GOT3 (cell line): ENCODE measurements at regions not wholly inside any gene's neighbourhood (a gene's known extent, or its start where the extent isn't known, plus 50 kb on each side); places are given as distances from the start of the nearest gene placed in this dataset.

ENCODE experiments used
- DNase-seq: peaks from one replicate; lab custom pipeline; 2025; ENCODE audit warnings: mixed read lengths; lab: John Stamatoyannopoulos, UW

DNA sequence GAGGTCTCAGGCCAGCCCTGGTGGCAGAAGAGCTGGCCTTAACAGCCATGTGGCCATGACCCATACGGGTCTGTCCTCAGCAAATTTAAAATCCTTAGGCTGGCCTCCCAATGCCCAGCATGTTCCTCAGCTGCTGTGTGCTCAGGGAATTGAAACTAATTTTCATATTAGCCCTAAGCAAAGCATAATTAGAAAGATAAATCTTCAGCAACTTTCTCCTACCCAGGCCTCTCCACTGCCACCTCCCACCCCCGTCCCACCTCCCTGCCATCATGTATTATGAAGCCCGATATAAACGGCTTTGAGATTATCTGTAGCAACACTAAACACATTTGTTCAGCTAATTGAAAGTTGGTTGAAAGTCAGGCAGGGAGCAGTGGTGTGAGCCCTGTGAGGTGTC lies 178.8 kb upstream of the NTM start:
- DNase-seq = no peak

DNA sequence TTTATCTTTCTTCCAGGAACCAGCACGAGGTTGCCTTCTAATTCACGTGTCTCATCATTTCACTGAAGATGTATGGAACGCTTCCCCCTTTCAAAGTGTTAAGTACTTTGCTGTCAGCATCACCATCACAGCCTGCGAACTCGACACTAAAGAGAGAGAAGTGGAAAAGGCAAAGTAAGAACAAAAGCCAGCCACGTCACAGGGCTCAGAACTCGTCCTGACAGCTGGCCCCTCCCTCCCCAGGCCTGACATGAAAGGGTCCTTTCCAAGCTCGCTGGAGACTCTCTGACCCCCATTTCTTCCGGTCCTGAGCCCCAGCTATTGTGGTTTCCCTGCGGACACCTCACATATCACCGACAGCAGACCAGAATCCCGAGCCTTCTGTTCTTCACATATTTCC lies 177.8 kb upstream of the NTM start:
- DNase-seq = no peak

DNA sequence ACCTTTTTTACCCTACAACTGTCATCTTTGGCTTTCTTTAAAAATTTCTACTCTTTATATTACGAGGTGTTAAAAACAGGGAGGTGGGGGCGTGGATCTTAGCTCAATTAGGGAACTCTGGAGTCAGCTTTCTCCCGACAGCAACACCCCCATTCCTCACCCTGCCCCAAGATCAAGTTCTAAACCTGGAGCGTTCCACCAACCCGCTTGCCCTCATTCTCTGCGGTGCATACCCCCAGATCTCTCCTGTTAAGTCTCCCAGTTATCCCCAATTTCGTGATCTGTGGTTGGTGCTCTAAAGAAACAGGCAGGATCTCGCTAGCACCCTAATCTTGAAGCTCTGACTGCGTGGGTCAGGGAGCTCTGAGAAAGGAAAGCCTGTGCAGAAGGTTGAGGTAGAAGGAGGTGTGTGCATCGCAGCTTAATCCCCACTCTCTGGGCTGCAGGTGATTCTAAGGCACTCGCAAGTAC lies 177.3 kb upstream of the NTM start:
- DNase-seq = no peak

DNA sequence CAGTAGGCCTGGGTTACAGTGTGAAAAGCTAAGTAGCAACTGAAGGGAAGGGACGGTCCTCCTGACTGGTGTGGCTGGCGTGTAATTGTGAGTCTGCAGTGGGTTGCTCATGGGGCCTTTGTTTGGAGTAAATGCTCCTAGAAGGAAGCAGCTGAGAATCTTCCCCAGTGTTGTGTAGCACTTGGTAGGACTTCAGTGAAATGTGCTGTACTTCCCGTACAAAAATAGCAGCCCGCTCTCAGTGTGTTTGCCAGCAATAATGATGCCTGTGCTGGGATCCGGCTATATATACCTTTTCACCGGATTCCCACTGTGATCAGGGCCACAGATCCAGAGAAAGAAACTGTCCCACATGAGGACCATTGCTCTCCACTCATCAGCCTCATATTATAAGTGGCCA lies 175.7 kb upstream of the NTM start:
- DNase-seq = no peak

DNA sequence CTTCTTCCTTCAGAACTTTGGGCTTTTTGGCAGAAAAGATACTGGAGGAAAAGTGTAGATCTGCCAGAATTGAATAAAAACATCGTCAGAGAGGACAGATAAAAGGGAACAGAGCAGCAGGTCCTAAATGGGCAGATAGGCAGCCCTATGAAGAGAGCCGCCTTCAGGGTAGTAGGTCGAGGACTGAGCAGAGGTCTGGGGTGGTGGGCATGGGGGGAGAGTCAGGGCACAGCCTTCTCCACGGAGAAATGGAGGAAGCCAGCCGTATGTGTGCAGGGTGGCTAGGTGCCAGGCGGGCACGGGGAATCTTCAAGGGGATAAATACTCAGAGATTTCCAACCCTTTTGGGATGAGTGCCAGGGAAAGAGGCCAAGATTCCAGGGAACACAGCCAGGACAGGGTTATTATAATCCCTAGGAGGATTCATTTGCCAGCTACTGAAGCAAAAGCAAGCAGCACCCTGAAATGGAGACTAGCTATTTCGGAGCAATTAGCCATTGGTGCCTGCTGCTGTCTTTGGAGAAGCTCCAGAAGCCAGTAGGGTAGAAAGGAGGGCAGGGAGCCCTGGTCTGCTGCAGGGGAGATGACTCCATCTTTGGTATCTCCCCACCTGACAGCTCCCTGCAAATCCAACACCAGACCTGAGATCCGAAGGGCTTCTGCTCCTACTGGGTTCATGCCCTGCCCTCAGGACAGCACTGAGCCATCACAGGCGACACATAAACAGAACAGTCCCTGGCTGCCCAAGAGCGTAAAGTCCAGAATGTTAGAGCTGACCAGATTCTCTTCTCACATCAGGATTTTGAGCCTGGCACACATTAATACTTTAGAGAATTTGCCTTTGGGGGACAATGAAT lies 174.5 kb upstream of the NTM start:
- DNase-seq = no peak

DNA sequence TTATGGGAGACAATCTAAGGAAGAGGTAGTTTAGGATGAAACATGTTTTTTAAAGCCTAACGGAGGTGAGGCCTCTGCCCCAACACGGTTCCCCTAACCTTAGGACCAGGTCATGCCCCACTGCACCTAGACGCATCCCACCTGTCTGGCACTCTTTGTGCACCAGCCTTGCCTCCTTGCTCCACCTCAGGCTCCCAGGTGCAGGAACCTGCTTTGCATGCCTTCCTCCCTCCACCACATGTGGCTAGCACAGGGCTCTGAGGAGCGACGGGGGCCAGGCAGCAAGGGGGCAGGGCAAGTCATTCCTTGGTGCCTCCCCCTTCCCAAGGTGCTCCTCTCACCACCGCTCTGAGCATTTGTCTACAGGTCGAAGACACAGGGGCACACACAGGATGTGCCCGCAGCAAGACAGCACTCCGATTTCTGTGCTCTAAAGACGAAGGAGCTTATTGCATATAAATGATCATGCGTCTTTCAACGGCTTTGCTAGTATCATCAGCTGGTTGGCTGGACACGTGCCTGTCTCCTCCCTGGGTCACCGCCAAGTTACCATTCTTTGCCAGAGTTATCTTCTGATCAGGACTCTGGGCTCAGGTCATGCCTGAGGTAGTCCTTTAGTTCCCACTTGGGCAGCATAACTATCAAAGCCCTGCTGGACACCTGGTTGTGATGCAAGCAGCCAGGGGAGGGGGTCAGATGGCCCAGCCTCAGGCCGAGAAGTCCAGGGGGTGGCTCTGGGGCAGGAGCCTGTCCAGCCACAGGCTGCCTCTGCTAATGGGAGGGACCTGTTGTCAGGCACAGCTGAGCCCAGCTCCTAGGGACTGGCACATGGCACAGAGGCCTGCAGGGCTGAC lies 172.0 kb upstream of the NTM start:
- no peak for DNase-seq

DNA sequence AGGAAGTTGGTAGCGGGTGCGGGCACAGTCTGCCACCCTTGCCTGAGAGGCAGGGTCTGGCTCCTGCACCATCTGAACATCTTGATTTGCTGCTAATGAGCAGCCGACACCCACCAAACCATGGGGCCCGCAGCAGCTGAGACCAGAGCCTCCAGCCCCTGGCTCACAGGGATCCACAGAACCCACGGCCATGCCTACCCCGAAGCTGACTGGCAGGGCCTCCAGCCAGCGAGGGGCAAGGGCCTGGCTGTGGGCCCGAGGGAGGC lies 171.5 kb upstream of the NTM start:
- no peak for DNase-seq

DNA sequence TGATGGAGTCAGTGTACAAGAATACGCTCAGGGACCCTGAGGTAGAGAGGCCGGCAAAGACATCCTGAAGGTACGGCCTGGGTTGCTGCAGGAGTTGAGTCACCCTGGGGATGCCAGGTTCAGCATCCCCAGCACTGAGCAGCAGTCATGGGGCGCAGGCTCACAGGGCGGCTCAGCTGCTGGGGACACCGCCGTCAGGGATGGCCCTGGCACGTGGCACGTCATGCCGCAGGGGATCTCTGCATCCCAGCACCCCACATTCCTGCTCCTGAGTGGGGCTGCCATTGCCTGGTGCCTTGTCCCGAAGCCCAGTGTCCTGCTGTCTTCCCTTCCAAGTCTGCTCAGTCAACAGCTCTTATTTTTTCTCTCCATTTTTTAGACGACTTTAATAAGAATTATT lies 168.7 kb upstream of the NTM start:
- no peak for DNase-seq

DNA sequence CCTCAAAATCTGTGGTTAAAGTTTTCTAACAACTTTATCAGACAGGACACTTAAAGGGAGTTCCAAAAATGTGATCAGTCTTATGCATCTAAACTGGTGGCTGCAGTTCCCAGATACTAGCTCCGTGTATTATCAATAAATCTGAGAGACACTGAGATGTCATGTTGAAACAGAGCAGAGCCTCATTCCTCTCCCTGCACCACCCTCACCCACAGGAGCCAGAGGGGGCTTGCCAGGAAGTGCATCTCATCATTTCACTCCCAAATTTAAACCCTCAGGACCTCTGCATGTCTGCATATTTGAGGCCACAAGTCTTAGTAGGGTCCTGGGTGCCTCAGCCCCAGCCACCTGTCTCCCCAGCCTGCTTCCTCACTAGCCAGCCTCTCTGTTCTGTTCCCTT lies 167.4 kb upstream of the NTM start:
- DNase-seq = no peak

DNA sequence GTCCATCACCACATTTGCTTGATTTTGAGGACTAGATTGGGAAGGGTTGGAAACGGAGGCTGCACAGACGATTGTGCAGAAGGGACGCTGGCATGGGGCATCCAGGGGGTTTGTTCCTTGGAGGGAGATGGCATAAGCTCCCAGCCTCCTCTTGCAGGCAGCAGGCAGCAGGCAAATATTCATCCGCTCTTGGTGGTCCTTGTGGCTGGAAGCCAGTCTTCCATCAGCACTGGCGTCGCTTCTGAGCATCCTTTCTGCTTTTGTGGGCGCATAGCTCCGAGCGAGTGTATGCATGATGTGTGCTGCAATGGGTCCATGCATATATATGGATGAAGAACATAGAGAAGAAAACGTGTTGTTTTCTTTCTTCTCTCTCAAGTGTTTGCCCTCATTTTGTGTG lies 166.1 kb upstream of the NTM start:
- DNase-seq = no peak

DNA sequence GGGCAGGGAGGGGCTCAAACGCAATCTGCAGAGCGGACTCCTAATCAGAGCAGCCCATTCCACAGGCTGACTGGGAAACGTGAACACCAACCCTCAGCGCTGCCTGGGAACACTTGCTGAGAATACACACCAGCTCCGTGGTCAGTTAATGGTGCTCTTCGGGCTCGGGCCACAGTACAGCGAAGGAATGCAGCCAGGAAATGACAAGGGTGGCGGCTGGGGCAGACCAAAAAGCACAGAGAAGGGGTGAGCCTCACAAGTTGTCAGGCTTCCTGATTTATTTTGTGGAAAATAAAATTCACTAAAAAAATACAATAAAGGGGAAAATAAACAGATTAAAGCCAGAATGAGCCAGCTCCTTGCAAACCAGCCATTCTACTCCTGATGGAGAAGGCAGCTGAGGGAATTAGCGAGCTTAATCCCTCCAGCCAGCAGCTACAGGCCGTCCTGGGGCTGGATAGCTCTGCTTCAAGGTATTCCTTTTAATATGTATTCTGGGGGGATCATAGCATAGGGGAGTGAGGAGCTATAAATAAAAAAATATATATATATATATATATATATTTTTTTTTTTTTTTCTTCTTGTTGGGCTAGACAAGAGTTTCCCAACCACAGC lies 165.5 kb upstream of the NTM start:
- DNase-seq = no peak

DNA sequence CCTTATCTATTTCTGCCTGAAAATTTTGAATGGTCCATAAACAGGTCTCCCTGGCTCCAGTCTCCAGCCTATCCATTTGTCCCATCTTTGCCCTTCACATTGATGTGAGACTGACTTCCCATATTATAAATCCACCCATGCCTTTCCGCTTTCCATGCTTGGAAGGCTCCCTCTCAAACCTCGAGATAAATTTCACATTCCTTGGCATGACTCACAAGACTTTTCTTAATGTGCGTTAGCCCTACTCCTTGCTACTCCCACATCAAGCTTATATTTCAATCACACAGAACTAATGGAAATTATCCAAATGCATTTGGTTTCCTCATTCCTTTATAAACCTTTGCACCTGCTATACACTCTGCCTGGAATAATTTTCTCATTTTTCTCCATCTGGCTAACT lies 163.7 kb upstream of the NTM start:
- DNase-seq = no peak

DNA sequence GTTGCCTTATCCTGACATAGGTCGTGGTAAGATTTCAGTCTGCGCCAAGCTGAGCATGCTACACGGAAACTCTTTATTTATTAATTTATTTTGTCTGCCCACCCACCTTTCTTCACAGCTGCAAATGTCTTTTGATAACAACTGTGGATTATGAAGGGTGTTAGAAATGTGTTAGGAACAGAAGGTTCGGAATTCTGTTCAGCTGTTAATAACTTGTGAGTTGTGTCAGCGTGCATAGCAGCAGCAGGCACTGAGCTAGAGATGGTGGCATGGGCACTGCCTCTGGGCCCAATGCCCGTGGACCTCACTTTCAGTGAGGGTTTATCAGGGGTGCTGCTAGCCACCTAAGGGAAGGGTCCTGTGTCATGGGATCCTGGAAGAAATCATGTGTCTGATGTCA lies 162.5 kb upstream of the NTM start:
- DNase-seq = no peak

DNA sequence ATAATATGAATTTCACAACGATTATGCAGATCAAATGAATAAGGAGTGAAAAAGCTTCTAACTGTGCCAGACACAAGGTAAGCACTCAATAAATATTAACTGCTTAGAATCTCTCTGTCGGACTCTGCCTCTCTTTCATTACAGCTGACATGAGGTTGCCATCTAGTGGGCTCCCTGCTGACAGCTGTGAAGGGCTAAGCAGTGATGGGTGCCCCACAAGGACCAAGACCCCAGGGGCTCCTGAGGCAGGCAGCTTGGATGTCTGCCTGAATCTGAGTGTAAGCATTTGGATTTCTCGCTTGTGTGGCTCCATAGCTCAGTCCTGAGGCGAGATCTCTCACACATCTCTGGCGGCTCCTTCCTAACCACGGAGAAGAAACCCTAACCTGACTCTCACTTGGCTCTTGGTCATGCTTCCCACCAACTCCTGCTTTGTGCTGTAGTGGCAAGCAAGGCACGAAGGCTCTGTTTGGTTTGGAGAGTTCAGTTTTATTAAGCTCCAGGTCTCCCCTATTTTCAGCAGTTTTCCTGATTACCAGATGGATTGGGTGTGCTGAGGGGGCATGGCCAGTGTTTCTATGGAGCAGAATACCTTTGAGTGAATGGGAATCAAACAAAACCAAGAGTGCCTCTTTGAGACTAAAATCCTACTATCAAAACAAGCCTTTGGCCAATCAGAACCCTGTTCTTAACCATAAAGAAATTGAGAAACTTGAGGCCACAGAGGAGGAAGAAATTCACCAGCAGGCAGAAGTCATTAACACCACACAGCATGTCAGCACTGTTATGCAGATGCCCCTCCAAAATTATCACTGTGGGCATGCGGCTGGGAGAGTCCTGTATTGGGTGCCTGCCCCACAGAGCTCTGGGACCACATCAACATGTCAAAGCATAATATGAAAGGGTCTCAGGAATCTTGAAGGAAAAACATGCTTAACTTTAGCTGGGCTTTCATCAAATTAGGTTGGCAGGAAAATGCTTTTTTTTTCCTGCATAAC lies 152.8 kb upstream of the NTM start:
- no peak for DNase-seq

DNA sequence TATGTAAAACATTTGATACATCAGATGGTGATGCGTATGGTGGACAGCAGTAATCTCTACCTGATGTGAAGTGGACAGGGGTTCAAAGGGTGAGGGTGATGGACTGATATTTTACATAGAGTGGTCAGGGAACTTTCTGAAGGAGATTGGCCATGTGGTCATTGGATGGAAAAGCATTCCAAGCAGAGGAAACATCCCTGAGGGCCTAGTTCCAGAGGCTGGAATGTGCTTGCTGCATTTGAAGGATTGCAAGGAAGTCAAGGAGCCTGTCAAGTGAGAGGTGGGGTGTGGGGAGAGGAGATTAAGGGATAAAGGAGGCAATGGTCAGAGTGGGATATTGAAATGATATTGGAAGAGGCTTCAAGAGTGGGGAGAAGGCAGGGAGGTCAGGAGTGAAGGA lies 151.9 kb upstream of the NTM start:
- DNase-seq = no peak

DNA sequence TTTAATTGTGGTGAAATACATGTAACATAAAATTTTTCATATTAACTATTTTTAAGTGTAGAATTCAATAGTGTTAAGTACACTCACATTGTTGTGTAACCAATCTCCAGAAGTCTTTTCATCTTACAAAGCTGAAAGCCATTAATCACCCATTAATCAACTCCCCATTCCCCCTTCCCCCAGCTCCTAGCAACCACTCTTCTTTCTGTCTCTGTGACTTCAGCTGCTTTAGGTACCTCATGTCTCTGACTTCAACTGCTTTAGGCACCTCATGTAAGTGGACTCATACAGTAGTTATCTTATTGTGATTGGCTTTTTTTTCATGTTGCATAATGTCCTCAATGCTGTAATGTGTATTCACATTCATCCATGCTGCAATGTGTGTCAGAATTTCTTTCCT lies 150.8 kb upstream of the NTM start:
- DNase-seq = no peak

DNA sequence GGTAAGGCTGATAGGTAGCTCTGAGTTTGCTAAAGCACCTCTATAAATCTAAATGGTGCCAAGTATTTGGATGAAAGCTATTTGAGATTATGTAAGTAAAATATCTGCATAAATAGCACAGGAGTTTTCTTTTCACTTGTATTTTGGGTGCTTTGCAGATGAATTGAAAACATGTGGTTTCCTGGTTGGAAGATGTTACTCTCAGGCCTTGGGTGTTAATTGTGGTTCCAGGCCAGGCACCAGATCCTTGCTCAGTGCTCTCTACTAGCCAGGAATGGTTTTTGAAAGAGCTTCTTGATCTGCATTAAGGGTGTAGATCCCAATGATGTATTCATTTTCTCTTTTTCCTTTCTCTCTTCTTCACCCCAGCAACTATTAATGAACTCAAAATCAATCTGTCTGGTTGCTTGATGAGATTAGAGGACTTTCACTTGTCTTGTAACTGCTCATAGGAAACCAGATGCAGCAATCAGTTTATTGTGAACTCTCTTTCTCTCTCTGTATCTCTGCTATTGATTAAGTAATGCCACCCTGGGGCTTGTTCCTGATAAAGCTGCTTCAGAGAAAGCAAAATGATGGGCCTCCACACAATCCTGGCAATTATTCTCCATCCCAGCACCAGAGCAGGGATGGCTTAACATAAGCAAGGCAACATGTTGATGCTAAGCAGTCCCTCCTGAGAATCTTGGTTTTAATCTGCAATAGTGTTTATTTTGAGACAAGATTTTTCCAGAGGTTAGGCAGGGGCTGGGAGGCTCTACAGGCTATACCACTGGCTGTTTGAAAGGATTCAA lies 147.0 kb upstream of the NTM start:
- no peak for DNase-seq

DNA sequence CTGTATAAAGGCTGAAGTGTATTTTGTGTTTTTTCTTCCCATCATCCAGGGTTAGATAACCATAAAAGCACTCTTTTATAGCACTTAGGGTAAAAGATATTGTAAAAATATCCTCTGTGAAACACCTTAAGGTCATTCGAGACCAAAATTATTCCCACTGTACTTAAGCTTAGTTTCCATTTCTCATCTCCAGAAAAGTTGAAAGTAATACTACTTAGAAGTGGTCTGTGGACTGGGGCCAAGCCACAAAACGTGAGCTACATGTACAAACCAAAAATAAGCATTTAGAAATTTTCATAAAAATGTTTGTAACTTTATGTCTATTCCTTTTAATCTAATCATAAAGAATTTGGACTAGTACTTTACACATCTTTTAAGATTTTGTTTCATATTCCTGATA lies 142.0 kb upstream of the NTM start:
- no peak for DNase-seq

DNA sequence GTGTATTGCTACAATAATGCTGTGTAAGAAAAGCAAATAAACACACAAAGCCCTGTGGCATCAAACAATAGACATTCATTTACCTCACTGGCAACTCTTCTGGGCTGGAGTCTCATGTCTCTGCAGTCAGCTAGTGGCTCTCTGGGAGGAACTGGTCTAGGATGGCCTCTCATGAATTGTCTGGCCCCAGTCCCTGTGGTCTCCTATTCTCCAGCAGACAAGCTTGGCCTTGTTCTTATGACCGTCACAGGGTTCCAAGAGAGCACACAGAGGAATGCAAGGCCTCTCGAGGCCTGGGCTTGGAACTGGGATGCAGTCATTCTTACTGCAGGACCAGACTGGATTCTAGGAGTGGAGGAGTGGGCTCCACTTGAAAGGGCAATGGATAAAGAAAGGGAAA lies 141.2 kb upstream of the NTM start:
- DNase-seq = no peak

DNA sequence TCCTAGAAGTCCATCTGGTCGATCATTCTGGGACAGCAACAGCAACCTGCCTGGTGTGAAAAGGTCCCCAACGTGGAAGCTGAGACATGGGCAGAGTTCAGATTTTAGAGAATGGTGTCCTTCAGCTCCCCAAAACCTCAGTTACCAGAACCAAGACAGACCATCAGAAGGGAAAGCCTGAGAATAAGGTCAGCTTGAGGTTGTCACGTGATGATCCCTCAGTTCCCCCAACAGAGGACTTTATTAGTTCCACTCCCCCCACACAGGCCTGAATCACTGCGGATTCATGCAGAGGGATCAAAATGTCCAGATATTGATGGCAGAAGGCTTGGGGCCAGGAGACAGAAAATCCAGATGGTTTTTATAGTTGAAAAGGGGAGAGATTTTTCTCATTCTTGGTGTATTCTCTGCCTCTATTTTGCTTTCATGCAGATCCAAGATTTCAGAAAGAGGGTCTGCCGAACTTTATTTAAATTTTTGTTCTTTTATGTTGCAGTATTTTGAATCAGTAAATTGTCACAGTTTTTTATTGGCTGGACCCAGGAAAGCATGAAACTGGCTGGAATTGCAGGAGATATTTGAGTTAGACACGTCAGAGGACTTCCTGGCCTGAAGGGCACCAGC lies 139.0 kb upstream of the NTM start:
- no peak for DNase-seq

DNA sequence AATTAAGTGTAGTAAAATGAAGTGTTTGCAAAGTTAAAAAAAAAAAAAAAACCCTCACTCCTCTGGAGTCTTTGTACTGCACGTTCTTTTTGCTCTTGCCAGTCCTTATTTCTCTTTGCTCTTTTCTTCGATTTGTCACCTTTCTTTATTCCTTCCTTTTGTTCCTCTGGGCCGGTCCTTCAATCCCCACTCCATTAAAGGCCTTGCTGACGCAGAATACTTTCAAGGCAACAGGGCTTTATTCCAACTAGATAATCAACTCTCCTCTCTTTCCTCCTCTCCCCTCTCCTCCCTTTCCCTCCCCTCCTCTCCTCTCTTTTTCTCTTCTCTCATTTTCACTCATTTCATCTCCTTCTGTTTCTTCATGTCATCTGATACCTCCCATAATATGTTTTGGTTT lies 138.2 kb upstream of the NTM start:
- DNase-seq = no peak
